ENCODE measurements at regions not wholly inside any gene's neighbourhood (a gene's known extent, or its start where the extent isn't known, plus 50 kb on each side); places are given as distances from the start of the nearest gene placed in this dataset.

- TF ChIP-seq CTCF (IDR thresholded peaks at IDR 0.05) (no peak), POLR2A (IDR thresholded peaks at IDR 0.05; ENCODE audit: low read depth) (no peak), POLR2AphosphoS5 (IDR thresholded peaks at IDR 0.05) (no peak), EP300 (IDR thresholded peaks at IDR 0.05) (no peak)
Measured at GRCh38 chr12:125470838-125471783, 405.9 kb downstream of the AACS start.
